AG04449 (cell line): ENCODE measurements at regions not wholly inside any gene's neighbourhood (a gene's known extent, or its start where the extent isn't known, plus 50 kb on each side); places are given as distances from the start of the nearest gene placed in this dataset.

Experiments used
- CTCF ChIA-PET: fragments of 350-600 bp; formaldehyde crosslinking; extraction: SDS; loops from one replicate; lab custom pipeline; 2021; ENCODE audit warnings: antibody characterized with exemption; lab: Yijun Ruan, JAX
- POLR2A ChIA-PET: fragments of 400-600, 350-600 bp; formaldehyde crosslinking; extraction: SDS; loops from one replicate; lab custom pipeline; 2020; ENCODE audit warnings: antibody characterized with exemption, inconsistent platforms; lab: Yijun Ruan, JAX
- DNase-seq: peaks from one replicate; pipeline ENCODE4 v3.0.0-alpha.2; 2010; ENCODE audit warnings: low read depth, low spot score
- H3K4me3 ChIP-seq: 2 replicates; pipeline ENCODE4 v1.5.1; 2011; ENCODE audit warnings: low read depth, mild to moderate bottlenecking, control low read depth, low read length
- TF ChIP-seq, protein P1 (sequence below): IDR thresholded peaks from one replicate; pipeline ENCODE4 v1.5.1; 2011; ENCODE audit warnings: mild to moderate bottlenecking, moderate library complexity, low read length, control low read depth, inconsistent platforms; ENCODE audit not compliant: insufficient read depth; ENCODE audit errors: missing control alignments

DNA sequence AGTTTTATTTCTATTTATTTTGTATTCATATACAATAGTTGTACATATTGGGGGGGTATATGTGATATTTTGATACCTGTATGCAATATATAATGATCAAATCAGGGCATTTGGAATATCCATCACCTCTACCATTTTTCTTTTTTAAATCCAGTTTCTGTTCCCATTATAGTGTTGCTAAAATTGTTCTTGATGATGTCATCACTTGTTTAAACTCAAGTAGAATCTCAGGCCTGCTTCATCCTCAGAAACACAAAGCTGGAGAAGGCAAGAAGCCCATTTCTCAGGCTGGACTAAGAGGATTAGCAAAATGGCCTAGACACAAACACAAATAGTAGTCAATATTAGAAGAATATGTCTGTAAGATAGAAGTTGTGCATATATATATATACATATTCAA, 747.1 kb upstream of the ACVR2A start:
- ChIA-PET CTCF (no interaction called here), POLR2A (no interaction called here)

GRCh38 chr2:147096671-147097070, 748.2 kb upstream of the ACVR2A start:
- no peak for DNase-seq
- H3K4me3 ChIP-seq: no peak overlapping the region
- POLR2A ChIA-PET: no interaction called here
- TF ChIP-seq, protein P1, sequence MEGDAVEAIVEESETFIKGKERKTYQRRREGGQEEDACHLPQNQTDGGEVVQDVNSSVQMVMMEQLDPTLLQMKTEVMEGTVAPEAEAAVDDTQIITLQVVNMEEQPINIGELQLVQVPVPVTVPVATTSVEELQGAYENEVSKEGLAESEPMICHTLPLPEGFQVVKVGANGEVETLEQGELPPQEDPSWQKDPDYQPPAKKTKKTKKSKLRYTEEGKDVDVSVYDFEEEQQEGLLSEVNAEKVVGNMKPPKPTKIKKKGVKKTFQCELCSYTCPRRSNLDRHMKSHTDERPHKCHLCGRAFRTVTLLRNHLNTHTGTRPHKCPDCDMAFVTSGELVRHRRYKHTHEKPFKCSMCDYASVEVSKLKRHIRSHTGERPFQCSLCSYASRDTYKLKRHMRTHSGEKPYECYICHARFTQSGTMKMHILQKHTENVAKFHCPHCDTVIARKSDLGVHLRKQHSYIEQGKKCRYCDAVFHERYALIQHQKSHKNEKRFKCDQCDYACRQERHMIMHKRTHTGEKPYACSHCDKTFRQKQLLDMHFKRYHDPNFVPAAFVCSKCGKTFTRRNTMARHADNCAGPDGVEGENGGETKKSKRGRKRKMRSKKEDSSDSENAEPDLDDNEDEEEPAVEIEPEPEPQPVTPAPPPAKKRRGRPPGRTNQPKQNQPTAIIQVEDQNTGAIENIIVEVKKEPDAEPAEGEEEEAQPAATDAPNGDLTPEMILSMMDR: no peak
- CTCF ChIA-PET: no interaction called here

More for the DNA sequence above, 747.1 kb upstream of the ACVR2A start:
- no peak for DNase-seq
- H3K4me3 ChIP-seq: no peak overlapping the region
- TF ChIP-seq, protein P1: no peak

DNA sequence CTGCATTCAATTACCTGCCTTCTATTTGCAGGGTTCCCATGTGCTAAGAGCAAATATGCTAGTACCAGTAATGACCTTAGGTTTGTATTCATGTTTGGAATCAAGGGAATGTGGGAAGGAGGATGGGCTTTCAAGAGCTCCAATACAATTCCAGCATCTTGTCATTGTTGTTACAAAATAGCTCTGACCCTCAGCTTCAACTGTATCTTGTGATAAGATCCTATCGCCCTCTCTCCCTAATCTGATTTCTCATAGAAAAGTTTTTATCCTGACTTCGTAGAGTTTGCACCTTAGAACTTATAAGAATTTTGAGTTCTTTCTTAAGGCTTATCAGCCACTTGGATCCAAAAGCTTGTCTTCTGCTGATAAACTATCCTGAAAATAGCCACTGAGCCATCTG, 749.5 kb upstream of the ACVR2A start:
- ChIA-PET POLR2A (no interaction called here), CTCF (no interaction called here)
- TF ChIP-seq, protein P1: no peak

DNA sequence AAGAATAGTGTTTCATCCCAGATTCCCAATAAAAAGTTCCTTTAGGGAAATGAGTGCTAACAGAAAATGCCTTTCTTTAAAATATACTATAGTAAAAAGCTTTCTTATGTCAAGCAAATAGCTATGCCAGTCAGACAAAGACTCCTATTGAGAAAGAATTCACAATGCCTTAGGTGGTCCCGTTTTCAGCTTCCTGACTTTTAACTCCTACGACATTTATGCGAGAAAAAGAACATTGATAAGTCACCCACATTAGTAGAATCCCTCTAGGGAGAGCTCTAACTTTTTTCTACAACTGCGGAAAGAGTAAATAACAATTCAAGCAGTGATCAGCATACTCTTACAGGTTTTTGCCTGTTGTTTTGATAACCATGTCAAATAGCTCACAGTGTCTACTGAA, 750.8 kb upstream of the ACVR2A start:
- TF ChIP-seq, protein P1: no peak
- ChIA-PET POLR2A (no interaction called here), CTCF (no interaction called here)
- no peak for DNase-seq
- no peak overlapping the region for H3K4me3 ChIP-seq

More for the DNA sequence above, 749.5 kb upstream of the ACVR2A start:
- DNase-seq: no peak
- H3K4me3 ChIP-seq: no peak overlapping the region

GRCh38 chr2:147092266-147092665, 752.6 kb upstream of the ACVR2A start:
- CTCF ChIA-PET: no interaction called here
- no peak for DNase-seq
- H3K4me3 ChIP-seq: no peak overlapping the region
- POLR2A ChIA-PET: no interaction called here
- TF ChIP-seq, protein P1: no peak

DNA sequence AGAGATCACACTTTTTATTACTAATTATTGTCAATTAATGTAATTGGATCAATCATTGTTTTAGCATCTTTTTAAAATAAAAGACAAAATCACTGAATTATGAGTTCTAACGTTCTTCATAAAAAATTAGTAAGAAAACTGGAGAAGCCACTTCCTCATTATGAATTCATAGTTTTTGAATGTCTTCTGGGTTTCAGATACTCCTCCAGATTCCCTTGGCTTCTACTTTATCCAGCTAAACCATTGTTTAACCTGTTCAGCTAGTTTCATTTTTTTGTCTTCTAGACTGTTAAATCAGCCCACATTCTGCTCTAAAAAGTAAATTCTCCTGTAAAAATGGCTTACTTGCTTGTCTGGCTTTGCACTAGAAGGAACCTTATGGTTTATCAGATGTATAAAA, 753.4 kb upstream of the ACVR2A start:
- ChIA-PET CTCF (no interaction called here), POLR2A (no interaction called here)
- no peak overlapping the region for H3K4me3 ChIP-seq
- DNase-seq: no peak
- TF ChIP-seq, protein P1: no peak
